ENCODE measurements at regions not wholly inside any gene's neighbourhood (a gene's known extent, or its start where the extent isn't known, plus 50 kb on each side); places are given as distances from the start of the nearest gene placed in this dataset.

- Histone ChIP-seq H3K4me1 (ENCODE audit: control insufficient read depth in 1 of 2, insufficient read depth in 2 of 2, low read depth in 1 of 2, low read length in 1 of 2) (peaks cover 0 to 15% of the 10 kb centered on the region in 2 experiments; a peak in 2 of 4 replicates), H3K79me2 (ENCODE audit: insufficient read depth) (no peaks in the 10 kb centered on the region), H3K4me2 (no peak overlapping the region), H3F3A (replicated peaks; ENCODE audit: insufficient read depth) (no peaks in the 10 kb centered on the region), H3K27me3 (ENCODE audit: insufficient read depth) (no peaks in the 10 kb centered on the region; the same call in 1 of the 2 replicates), H3K9ac (no peak overlapping the region), H2AFZ (ENCODE audit: low read depth) (no peak overlapping the region), H3K9me2 (no peaks in the 10 kb centered on the region), H3K4me3 (ENCODE audit: low read depth in 2 of 2, low read length in 1 of 2) (no peak overlapping the region), H4K20me1 (ENCODE audit: insufficient read depth) (no peaks in the 10 kb centered on the region), H3K9me3 (no peaks in the 10 kb centered on the region), H3K27ac (ENCODE audit: low read depth in 2 of 2, low read length in 1 of 2) (no peak overlapping the region), H3K36me3 (replicated peaks in 1 of 2; ENCODE audit: control insufficient read depth in 1 of 2, insufficient read depth in 2 of 2, low read length in 1 of 2) (no peaks in the 10 kb centered on the region)
- CTCF ChIA-PET = interaction anchor here (1.1 to 3.2 kb wide), 4 partner anchors 11 to 41 kb away, joined by 4 to 11 read pairs (median 7); no protein-coding TSS in a partner anchor
- POLR2A ChIA-PET = interaction anchor here (0.6 kb wide), 1 partner anchor 401 kb away, joined by 3 read pairs; no protein-coding TSS in a partner anchor
- 50% methylated on average over 6 of the region's 8 CpGs for WGBS (ENCODE audit: low lambda C conversion rate)
- TF ChIP-seq, protein P1, sequence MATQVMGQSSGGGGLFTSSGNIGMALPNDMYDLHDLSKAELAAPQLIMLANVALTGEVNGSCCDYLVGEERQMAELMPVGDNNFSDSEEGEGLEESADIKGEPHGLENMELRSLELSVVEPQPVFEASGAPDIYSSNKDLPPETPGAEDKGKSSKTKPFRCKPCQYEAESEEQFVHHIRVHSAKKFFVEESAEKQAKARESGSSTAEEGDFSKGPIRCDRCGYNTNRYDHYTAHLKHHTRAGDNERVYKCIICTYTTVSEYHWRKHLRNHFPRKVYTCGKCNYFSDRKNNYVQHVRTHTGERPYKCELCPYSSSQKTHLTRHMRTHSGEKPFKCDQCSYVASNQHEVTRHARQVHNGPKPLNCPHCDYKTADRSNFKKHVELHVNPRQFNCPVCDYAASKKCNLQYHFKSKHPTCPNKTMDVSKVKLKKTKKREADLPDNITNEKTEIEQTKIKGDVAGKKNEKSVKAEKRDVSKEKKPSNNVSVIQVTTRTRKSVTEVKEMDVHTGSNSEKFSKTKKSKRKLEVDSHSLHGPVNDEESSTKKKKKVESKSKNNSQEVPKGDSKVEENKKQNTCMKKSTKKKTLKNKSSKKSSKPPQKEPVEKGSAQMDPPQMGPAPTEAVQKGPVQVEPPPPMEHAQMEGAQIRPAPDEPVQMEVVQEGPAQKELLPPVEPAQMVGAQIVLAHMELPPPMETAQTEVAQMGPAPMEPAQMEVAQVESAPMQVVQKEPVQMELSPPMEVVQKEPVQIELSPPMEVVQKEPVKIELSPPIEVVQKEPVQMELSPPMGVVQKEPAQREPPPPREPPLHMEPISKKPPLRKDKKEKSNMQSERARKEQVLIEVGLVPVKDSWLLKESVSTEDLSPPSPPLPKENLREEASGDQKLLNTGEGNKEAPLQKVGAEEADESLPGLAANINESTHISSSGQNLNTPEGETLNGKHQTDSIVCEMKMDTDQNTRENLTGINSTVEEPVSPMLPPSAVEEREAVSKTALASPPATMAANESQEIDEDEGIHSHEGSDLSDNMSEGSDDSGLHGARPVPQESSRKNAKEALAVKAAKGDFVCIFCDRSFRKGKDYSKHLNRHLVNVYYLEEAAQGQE (IDR thresholded peaks at IDR 0.05; ENCODE audit: low read depth, low read length) = no peak
- no peak for TF ChIP-seq MEF2A (IDR thresholded peaks at IDR 0.05; ENCODE audit: borderline replicate concordance, low read depth)
- TF ChIP-seq POLR2AphosphoS5 (IDR thresholded peaks at IDR 0.05; ENCODE audit: low read depth, low read length) = no peak
- TF ChIP-seq NFIC (IDR thresholded peaks at IDR 0.05; ENCODE audit: borderline replicate concordance) = no peak
- TF ChIP-seq NRF1 (IDR thresholded peaks at IDR 0.05; ENCODE audit: low read depth, low read length) = no peak
- no peak for TF ChIP-seq ZBTB33 (IDR thresholded peaks at IDR 0.05; ENCODE audit: borderline replicate concordance, low read depth)
- no peak for TF ChIP-seq MAX (IDR thresholded peaks at IDR 0.05; ENCODE audit: low read depth)
- TF ChIP-seq MXI1 (IDR thresholded peaks at IDR 0.05; ENCODE audit: low read depth, low read length) = no peak
- TF ChIP-seq RAD21 (IDR thresholded peaks at IDR 0.05; ENCODE audit: low read length) = no peak
- TF ChIP-seq SMC3 (IDR thresholded peaks at IDR 0.05; ENCODE audit: low read depth, low read length) = no peak
- no peak for TF ChIP-seq CTCF (IDR thresholded peaks at IDR 0.05)
- TF ChIP-seq JUND (IDR thresholded peaks at IDR 0.05) = no peak
- TF ChIP-seq IRF3 (IDR thresholded peaks at IDR 0.05; ENCODE audit: low read depth, low read length) = no peak
- no peak for TF ChIP-seq SIN3A (IDR thresholded peaks at IDR 0.05; ENCODE audit: borderline replicate concordance, low read depth, low read length)
- no peak for TF ChIP-seq PBX3 (IDR thresholded peaks at IDR 0.05)
- no peak for TF ChIP-seq USF2 (IDR thresholded peaks at IDR 0.05; ENCODE audit: borderline replicate concordance, low read depth, low read length)
- no peak for TF ChIP-seq RCOR1 (IDR thresholded peaks at IDR 0.05; ENCODE audit: low read length)
- no peak for TF ChIP-seq TCF12 (IDR thresholded peaks at IDR 0.05)
- TF ChIP-seq, protein P2, sequence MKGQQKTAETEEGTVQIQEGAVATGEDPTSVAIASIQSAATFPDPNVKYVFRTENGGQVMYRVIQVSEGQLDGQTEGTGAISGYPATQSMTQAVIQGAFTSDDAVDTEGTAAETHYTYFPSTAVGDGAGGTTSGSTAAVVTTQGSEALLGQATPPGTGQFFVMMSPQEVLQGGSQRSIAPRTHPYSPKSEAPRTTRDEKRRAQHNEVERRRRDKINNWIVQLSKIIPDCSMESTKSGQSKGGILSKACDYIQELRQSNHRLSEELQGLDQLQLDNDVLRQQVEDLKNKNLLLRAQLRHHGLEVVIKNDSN (IDR thresholded peaks at IDR 0.05; ENCODE audit: borderline replicate concordance, low read depth) = no peak
- no peak for TF ChIP-seq RXRA (IDR thresholded peaks at IDR 0.05; ENCODE audit: borderline replicate concordance, low read depth)
- peak; percentile 21 for DNase-seq
These were observed 126.5 kb upstream of the HABP2 start for GRCh38 chr10:113426181-113426877.
